H1 (cell line): ENCODE measurements at regions not wholly inside any gene's neighbourhood (a gene's known extent, or its start where the extent isn't known, plus 50 kb on each side); places are given as distances from the start of the nearest gene placed in this dataset.

Source experiments
- BACH1 ChIP-seq: IDR thresholded peaks from 2 replicates; pipeline ENCODE4 v1.6.1; 2012; ENCODE audit warnings: low read length, improper control_type of control experiment
- CHD1 ChIP-seq: IDR thresholded peaks from 2 replicates; pipeline ENCODE4 v1.6.1; 2012; ENCODE audit warnings: low read depth, low read length, improper control_type of control experiment
- CHD2 ChIP-seq: IDR thresholded peaks from 2 replicates; pipeline ENCODE4 v1.6.1; 2012; ENCODE audit warnings: low read length, improper control_type of control experiment
- CTCF ChIP-seq, 3 experiments: IDR thresholded peaks; 1 replicate in 2 of 3; 2 replicates in 1 of 3; pipeline versions ENCODE4 v1.5.1 to v1.6.1; 2011; ENCODE audit warnings: low read length in 3 of 3, mild to moderate bottlenecking in 3 of 3, inconsistent platforms in 2 of 3, low read depth in 1 of 3, moderate library complexity in 1 of 3; ENCODE audit not compliant: insufficient read depth in 1 of 3; ENCODE audit errors: control extremely low read depth in 1 of 3
- EZH2 ChIP-seq: fragments of 200-600 bp; sonication (generic); IDR thresholded peaks from 2 replicates; pipeline ENCODE4 v1.7.1; 2012; ENCODE audit warnings: low read depth, mild to moderate bottlenecking, moderate library complexity, low read length, inconsistent platforms; ENCODE audit not compliant: severe bottlenecking
- HDAC2 ChIP-seq, 2 experiments: fragments of 300-600 bp in 1 of 2; sonication (generic) in 1 of 2; IDR thresholded peaks; 2 replicates each; pipeline ENCODE4 v1.6.1; 2011 to 2012; ENCODE audit warnings: low read depth in 2 of 2, low read length in 2 of 2, mild to moderate bottlenecking in 2 of 2, moderate library complexity in 2 of 2, borderline replicate concordance in 1 of 2, inconsistent platforms in 1 of 2
- KDM1A ChIP-seq: fragments of 200-600, 300-600 bp; sonication (generic); IDR thresholded peaks from 2 replicates; pipeline ENCODE4 v1.7.1; 2016; ENCODE audit warnings: mild to moderate bottlenecking, low read length, borderline replicate concordance
- POLR2A ChIP-seq, 2 experiments: IDR thresholded peaks; 1 replicate in 1 of 2; 2 replicates in 1 of 2; pipeline ENCODE4 v1.6.1; 2011; ENCODE audit warnings: low read depth in 2 of 2, low read length in 2 of 2, mild to moderate bottlenecking in 2 of 2; ENCODE audit errors: control extremely low read depth in 1 of 2
- RFX5 ChIP-seq: IDR thresholded peaks from 2 replicates; pipeline ENCODE4 v1.6.1; 2011; ENCODE audit warnings: low read depth, low read length, improper control_type of control experiment, borderline replicate concordance
- SAP30 ChIP-seq: fragments of 300-600 bp; sonication (generic); IDR thresholded peaks from 2 replicates; pipeline ENCODE4 v1.7.1; 2012; ENCODE audit warnings: low read length, moderate library complexity, mild to moderate bottlenecking, inconsistent platforms; ENCODE audit not compliant: insufficient read depth, insufficient replicate concordance
- TEAD4 ChIP-seq: IDR thresholded peaks from 2 replicates; pipeline ENCODE4 v1.6.1; 2012; ENCODE audit warnings: low read depth, low read length, inconsistent platforms, mixed read lengths
- YY1 ChIP-seq: IDR thresholded peaks from 2 replicates; pipeline ENCODE4 v1.6.1; 2011; ENCODE audit warnings: low read depth, mild to moderate bottlenecking, low read length
- TF ChIP-seq, protein P1 (sequence below): IDR thresholded peaks from 2 replicates; pipeline ENCODE4 v1.6.1; 2011; ENCODE audit warnings: low read depth, mild to moderate bottlenecking, low read length; ENCODE audit not compliant: insufficient read depth

DNA sequence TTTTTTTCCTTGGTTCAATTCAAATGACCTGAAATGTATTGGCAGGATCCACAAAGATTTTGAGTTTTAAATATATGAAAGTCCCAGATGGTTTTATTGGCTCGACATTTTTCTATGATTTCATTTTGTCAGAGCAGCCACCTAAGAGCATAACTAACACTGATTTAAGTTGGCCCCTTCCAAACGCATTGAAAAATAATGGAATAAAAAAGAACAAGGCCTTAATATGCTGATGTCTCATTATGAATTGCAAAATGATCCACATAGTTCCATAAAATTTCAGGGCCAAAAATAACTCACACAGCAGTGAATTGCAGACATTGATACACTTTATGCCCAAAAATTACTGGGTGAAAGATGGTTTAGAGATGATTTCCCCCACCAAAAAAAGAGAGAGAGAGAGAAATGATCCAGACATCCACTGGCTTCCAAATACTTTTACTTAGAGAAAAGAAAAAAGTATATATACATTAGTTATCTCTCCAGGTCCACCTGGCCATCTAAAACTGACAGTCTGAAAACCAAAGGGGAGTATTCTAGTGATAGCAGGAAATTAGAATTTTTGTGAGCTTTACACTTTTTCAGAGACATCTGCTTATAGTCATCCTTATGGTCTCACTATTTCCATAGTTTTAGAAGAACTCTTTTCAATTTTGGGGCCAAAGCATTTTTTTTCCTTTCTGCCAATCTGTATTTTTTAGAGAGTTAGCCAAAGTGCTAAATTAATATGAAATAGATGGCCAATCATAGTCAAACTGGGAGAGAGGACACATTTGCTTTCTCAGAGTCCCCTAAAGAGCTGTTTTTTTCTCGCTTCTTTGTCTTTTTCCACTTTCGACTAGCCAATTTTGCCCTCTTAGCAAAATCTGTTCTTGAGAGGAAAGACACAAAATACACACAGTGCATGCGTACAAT, 213.5 kb upstream of the RND3 start:
- TF ChIP-seq CHD2, result no peak
- TF ChIP-seq CTCF (IDR thresholded peaks at IDR 0.05; ENCODE audit: control extremely low read depth in 1 of 3, insufficient read depth in 1 of 3, low read depth in 1 of 3, low read length in 3 of 3), result no peak
- no peak for TF ChIP-seq POLR2A (IDR thresholded peaks at IDR 0.05; ENCODE audit: control extremely low read depth in 1 of 2, low read depth in 2 of 2, low read length in 2 of 2)
- TF ChIP-seq KDM1A, result no peak
- TF ChIP-seq SAP30, result no peak
- no peak for TF ChIP-seq YY1
- TF ChIP-seq, protein P1, sequence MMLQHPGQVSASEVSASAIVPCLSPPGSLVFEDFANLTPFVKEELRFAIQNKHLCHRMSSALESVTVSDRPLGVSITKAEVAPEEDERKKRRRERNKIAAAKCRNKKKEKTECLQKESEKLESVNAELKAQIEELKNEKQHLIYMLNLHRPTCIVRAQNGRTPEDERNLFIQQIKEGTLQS, result no peak
- no peak for TF ChIP-seq TEAD4
- no peak for TF ChIP-seq BACH1
- no peak for TF ChIP-seq CHD1
- no peak for TF ChIP-seq EZH2
- TF ChIP-seq RFX5, result no peak
- TF ChIP-seq HDAC2 (IDR thresholded peaks at IDR 0.05; ENCODE audit: borderline replicate concordance in 1 of 2, low read depth in 2 of 2, low read length in 2 of 2), result no peak
